T-helper 2 cell treated with Interferon-gamma antibody and Interleukin-4, amounts not matched to agents 100 ng/mL and 5 ng/mL, for 36 hours (primary cell): ENCODE measurements at regions not wholly inside any gene's neighbourhood (a gene's known extent, or its start where the extent isn't known, plus 50 kb on each side); places are given as distances from the start of the nearest gene placed in this dataset.

Experiments used
- intact Hi-C: fragments of 100-400 bp; cut with micrococcal nuclease; formaldehyde crosslinking; loops from one replicate; pipeline ENCODE4 v1.15.1; 2023

- intact Hi-C loops = no loop called here
Observed at GRCh38 chr3:30542897-30543296, 63.5 kb upstream of the TGFBR2 start.

- intact Hi-C loops = no loop called here
Observed at GRCh38 chr3:30544812-30545211, 61.6 kb upstream of the TGFBR2 start.

GRCh38 chr3:30546934-30547333 lies 59.5 kb upstream of the TGFBR2 start:
- intact Hi-C loops = no loop called here

GRCh38 chr3:30547716-30548115 lies 58.7 kb upstream of the TGFBR2 start:
- intact Hi-C loops = no loop called here

- intact Hi-C loops = no loop called here
Observed at GRCh38 chr3:30548600-30548999, 57.8 kb upstream of the TGFBR2 start.

- intact Hi-C loops = no loop called here
Observed at GRCh38 chr3:30549600-30549999, 56.8 kb upstream of the TGFBR2 start.

GRCh38 chr3:30550246-30550645 lies 56.2 kb upstream of the TGFBR2 start:
- intact Hi-C loops = no loop called here

GRCh38 chr3:30551266-30551665 lies 55.1 kb upstream of the TGFBR2 start:
- intact Hi-C loops = no loop called here

GRCh38 chr3:30551927-30552326 lies 54.5 kb upstream of the TGFBR2 start:
- intact Hi-C loops = no loop called here

GRCh38 chr3:30553641-30554316 lies 52.6 kb upstream of the TGFBR2 start:
- intact Hi-C loops = no loop called here

GRCh38 chr3:30554317-30554690 lies 52.1 kb upstream of the TGFBR2 start:
- intact Hi-C loops = no loop called here

- intact Hi-C loops = no loop called here
Observed at GRCh38 chr3:30555968-30556367, 50.4 kb upstream of the TGFBR2 start.
